SW480 (cell line): ENCODE measurements at regions not wholly inside any gene's neighbourhood (a gene's known extent, or its start where the extent isn't known, plus 50 kb on each side); places are given as distances from the start of the nearest gene placed in this dataset.
"Not testable (repeated sequence)": the region's sequence is repeated elsewhere in the genome, so short reads cannot be mapped to it uniquely, and the experiment has no call there.

Experiments
- DNase-seq: peaks from one replicate; pipeline ENCODE4 v3.0.0-alpha.2; 2016; ENCODE audit warnings: low spot score

DNA sequence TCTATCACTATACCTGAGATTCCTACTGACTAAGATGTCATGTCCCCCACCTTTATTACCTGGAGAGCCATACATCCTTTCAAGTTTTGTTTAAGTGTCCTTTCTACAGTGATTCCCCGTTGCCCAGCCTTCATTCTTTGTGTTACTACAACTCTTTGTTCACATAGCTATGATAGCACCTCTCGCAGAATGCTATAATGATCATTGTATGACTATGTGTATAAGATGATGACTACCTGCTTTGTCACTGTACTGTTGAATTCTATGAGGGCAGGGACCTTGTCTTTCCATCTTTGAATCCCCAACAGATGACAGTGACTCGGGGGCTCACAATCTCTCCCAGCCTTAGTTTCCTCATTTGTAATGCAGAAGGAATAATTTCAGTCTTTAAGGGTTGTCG is 361.2 kb downstream of the NPR3 start:
- no peak for DNase-seq

GRCh38 chr5:33072726-33073125 is 361.6 kb downstream of the NPR3 start:
- no peak for DNase-seq

GRCh38 chr5:33073881-33074327 is 362.8 kb downstream of the NPR3 start:
- no peak for DNase-seq

DNA sequence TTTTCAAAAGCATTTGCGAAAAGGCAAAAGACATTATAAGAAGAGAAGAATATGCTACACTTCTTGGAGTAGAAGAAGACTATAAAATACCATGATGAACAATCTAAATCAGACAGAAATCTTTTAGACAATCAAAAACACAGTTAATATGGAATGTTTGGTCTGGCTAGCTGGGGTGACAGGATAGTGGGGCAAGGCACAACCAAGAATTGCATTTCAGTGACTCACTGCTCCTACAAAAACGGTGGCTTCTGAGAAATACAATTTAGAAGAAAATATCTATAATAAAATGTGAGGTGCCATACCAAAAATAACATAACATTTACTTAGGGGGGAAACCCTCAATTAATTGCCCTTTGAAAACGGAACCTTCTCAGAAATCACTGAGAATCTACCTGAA is 363.4 kb downstream of the NPR3 start:
- DNase-seq = no peak

DNA sequence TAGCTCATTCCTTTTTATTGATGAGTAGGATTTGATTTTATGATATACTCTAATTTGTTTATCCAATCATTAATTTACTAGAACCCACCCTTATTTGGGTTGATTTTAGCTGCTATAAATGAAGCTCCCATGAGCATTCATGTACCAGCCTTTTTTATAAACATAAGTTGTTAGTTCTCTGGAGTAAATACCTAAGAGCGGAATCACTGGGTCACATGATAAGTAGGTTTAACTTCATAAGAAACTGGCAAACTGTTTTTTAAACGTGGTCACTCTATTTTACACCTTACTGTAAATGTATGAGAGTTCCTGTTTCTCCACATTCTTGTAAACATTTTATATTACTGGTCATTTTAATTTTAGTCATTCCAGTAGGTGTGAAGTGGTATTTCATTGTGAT is 364.6 kb downstream of the NPR3 start:
- DNase-seq = no peak

- DNase-seq = no peak
These were observed 361.2 kb upstream of the TARS1 start for GRCh38 chr5:33079548-33079947.

GRCh38 chr5:33080287-33080686 is 360.5 kb upstream of the TARS1 start:
- DNase-seq = no peak

DNA sequence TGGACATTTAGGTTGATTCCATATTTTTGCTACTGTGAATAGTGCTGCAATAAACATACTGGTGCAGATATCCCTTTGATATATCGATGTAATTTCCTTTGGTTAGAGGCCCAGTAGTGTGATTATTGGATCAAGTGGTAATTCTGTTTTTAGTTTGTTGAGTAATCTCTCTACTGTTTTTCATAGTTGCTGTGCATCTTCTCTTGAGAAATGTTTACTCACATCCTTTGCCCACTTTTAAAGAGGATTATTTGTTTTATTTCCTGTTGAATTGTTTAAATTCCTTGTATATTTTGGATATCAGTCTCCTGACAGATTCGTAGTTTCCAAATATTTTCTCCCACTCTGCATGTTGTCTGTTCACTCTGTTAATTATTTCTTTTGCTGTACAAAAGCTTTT is 352.6 kb upstream of the TARS1 start:
- DNase-seq = no peak

GRCh38 chr5:33091571-33092363 is 349.0 kb upstream of the TARS1 start:
- no peak for DNase-seq

DNA sequence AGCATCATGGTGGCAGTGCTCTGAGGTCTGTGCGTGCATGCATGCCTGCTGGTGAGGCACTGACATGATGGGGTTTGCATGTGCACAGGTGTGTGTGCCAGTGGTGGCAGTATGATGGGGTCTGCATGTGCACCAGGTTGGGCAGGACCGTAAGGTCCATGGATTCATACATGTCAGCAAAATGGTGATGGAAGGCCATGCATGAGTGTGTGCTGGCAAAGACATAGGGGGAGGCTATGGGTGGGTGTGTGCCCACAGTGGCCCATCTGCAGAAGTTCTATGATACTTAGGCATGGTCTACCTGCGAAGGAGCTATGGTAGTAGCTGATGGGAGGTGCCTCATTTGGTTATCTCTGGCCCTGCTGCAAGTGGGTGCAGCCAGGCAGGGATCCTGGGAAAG is 348.0 kb upstream of the TARS1 start:
- no peak for DNase-seq

- DNase-seq = no peak
These were observed 338.2 kb upstream of the TARS1 start for GRCh38 chr5:33102551-33102950.

DNA sequence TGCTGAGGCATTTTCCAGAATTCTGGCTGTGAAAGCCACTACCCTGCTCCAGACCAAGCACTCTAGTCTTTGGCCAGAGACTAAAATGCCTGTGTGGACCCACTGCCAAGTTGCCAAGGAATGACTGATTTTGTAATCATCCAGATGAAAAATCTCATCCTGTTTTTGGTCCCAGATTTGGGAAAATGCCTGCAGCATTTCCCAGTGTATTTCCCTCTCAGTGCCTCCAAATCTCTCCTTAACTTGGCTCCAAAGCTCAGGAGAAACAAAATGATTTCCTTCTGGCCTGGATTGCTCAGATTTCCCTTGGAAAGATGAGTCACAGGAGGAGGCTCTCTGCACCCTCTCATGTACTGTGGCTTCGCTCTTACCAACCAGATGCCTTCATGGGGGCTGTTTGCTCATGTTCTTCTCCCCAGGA is 335.2 kb upstream of the TARS1 start:
- no peak for DNase-seq

- not testable (repeated sequence) for DNase-seq
These were observed 330.3 kb upstream of the TARS1 start for GRCh38 chr5:33110496-33110895.

DNA sequence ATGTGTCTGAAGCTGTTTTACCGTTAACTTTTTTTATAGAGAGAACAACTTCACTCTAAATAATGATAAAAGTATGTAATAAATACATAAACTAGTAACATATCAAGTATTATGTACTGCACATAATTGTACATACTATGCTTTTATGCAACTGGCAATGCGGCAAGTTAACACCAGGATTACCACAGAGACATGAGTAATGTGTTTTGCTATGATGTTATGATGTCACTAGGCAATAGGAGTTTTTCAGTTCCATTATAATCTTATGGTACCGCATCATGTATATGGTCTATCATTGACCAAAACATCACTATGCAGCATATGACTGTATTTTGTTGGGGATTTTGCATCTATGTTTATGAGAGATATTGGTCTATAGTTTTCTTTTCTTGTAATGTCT is 326.4 kb upstream of the TARS1 start:
- no peak for DNase-seq

GRCh38 chr5:33115467-33115866 is 325.3 kb upstream of the TARS1 start:
- no peak for DNase-seq

- no peak for DNase-seq
These were observed 321.9 kb upstream of the TARS1 start for GRCh38 chr5:33118761-33119415.

DNA sequence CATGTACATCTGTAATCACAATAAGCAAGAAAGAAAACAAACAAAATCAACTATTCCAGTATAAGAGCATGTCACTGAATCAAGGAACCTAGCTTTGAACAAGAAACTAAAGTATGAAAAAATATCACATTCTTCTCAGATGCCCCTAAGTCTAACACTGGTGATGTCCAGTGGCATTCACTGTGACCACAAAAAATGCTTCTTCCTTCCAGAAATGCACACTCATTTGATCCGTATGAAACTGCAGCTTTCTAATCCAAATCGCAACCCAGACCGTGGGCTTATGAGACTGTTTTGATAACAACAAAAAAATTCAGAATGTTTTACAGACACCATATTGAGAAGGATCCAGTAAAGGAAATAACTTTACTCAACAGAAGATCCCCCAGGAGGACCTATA is 320.1 kb upstream of the TARS1 start:
- no peak for DNase-seq

DNA sequence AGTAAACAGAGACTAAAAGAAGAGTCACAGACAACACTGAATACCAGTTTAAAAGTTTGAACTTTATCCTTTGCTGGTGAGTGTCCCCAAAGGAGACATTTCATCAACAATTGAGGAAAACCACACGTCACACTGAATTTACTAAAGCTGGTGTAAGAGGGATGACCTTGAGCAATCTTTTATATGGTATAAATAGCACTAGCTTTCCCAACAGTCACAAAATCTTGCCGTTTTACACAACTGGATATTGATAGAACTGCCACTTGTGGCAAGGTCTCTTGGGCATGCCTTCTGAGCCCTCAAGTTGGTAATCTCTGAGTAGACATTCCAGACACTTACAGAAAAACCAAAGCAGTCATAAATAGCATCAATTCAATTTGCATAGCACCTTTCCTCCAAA is 311.5 kb upstream of the TARS1 start:
- DNase-seq = no peak

DNA sequence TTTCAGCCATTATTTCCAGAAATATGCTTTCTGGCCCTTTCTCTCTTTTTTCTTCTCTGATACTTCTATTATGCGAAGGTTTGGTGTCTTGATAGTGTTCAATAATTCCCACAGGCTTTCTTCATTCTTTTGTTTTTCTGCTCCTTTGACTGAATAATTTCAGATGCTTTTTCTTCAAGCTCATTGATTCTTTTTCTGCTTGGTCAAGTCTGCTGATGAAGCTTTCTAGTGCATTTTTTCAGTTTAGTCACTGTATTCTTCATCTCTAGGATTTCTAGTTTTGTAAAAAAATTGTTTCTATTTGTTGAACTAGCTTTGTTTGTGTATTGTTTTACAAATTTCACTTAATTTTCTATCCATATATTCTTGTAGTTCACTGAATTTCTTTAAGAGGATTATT is 304.0 kb upstream of the TARS1 start:
- DNase-seq = no peak

GRCh38 chr5:33138145-33138544 is 302.6 kb upstream of the TARS1 start:
- not testable (repeated sequence) for DNase-seq

DNA sequence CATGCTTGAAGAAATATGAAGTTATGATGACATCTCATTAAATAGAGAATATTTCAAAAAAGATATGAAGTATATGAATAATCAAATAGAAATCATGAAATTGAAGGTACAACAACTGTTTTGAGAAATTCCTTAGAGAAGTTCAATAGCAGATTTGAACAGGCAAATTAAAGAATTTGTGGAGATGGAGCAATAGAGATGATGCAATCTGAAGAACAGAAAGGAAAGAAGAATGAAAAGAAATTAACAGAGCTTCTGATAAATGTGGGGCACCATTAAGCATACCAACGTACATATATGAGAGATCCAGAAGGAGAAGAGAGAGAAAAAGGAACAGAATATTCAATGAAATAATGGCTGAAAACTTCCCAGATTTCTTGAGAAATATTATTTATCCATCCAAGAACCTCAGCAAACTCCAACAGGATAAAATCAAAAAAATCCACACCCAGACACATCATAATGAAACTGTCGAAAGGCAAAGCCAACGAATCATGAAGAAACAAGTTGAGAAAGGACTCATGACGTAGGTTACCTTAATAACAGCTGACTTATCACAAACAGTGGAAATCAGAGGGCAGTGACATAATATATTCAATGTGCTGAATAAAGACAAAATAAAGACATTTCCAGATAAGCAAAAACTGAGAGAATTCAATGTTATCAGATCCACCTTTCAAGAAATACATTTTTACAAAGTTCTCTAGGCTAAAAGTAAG is 297.2 kb upstream of the TARS1 start:
- DNase-seq = no peak

DNA sequence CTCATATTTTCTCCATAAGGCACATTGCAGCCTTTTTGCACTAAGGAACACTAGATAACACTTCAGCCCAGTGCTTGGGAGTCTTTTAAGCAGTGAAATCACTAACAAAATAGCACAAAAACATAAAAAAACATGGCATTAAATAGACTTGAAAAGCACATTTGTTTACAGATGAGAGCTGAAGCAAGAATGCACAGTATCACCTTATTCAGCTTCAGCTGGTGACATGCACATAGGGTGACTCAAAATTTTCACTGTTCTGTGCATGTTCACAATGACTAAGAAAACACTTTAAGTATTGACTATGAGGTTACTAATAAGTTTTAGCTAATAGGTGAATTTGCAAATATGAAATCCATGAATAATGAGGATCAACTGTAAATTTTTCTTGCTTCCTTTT is 293.9 kb upstream of the TARS1 start:
- DNase-seq = no peak

DNA sequence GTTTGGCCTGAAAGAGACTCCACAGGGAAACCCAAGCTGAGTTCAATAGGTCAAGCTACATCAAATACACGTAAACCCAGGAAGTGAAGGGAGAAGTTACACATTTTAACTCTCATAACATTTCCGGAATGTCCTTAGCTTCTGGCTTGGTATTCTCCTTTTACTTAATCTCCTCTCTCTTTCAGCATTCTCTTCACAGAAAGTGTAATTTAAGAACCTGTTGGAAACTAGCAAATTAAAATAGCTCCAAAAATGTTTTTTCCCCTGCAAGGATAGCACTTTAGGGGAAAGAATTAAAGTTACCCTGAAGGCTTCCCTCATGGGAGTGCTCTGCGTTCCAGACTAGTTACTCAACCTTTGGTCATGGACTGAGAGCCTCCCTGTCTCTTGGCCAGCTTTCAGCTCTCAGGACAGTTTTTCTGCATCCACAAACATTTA is 292.7 kb upstream of the TARS1 start:
- DNase-seq = no peak
